HG03025 (cell line): ENCODE measurements at regions not wholly inside any gene's neighbourhood (a gene's known extent, or its start where the extent isn't known, plus 50 kb on each side); places are given as distances from the start of the nearest gene placed in this dataset.

Experiments used
- ATAC-seq: cut with Tn5 transposase; IDR thresholded peaks from one replicate; pipeline ENCODE4 v1.9.1; 2021; ENCODE audit warnings: mild to moderate bottlenecking, moderate library complexity; ENCODE audit not compliant: unreplicated experiment, low FRiP score

- no peak for ATAC-seq
Observed at GRCh38 chr17:72360386-72360940, 239.6 kb downstream of the SOX9 start.

DNA sequence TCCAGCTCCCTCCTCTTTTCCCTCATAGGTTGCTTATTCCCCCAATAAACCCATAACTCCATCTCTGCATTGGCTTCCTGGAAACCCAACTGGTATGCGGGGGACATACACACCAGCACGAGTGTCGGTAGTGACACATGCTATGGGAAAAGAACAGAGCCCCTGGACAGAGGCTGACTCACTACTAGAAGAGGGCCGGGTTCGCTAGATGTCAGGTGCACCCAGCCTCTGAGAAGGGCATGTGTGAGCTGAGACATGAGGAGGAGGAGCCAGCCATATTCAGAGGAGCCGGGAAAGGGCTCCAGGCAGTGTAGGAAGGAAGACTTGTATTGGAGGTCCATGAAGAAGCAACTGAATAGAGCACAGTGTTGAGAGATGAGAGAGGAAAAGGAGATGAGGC lies 241.1 kb downstream of the SOX9 start:
- no peak for ATAC-seq

GRCh38 chr17:72362376-72363088 lies 241.7 kb downstream of the SOX9 start:
- no peak for ATAC-seq

- no peak for ATAC-seq
Observed at GRCh38 chr17:72363089-72363610, 242.3 kb downstream of the SOX9 start.

DNA sequence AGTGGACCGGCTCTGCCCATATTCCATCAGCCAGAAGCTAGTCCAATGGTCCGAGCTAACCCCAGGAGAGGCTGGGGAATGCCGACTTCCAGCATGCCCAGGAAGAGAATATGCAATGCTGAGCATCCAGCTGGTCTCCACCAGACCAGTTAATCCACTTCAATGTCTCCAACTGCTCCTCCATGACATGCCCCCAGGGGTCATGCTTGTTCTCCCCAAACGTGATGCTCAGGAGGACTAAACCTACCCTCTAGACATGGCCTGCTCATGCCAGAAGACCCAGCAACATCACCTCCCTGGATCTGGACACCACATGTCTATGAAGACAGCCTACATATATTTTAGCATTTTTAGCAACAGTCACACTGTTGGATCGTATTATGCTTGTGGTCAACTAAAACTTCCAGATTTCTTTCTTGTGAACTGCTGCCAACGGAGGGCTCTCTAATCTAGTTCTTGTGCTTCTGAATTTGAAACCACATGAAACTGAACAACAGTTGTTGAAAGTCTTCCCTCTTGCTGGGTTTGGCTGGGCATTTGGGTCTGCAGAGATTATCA lies 245.1 kb downstream of the SOX9 start:
- no peak for ATAC-seq

- no peak for ATAC-seq
Observed at GRCh38 chr17:72366626-72367025, 245.8 kb downstream of the SOX9 start.

DNA sequence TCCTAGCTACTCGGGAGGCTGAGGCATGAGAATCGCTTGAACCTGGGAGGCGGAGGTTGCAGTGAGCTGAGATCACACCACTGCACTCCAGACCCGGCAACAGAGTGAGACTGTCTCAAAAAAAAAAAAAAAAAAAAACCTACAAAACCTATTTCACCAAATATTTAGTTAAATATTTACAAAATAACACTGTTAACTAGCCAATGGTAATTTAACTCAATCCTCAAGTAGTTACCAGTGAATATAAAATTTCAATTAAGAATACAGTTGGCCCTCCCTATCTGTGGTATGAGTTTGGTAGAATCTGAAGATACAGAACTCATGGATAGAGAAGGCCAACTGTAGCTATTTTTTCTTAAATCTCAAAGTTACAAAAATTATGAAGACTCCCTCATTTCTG lies 247.4 kb downstream of the SOX9 start:
- no peak for ATAC-seq

DNA sequence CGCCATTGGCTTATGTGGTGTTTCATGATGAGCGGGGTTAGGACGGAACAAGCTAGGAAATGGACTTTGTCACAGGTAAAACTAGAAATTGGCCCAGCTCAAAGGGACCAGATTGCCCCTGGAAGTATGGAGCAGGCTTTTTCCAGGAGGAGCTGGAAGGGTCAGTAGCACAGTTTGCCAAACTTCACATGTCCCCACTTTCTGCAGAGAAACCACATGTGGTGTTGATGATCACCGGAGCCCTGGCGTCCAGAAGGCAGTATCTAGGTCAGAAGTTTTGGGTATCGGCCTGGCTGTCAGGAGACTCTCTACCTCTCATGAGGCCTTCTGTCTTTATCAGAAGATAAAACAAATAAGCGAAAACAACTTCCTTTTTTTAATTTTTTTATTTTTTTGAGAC lies 248.5 kb downstream of the SOX9 start:
- ATAC-seq, result no peak

DNA sequence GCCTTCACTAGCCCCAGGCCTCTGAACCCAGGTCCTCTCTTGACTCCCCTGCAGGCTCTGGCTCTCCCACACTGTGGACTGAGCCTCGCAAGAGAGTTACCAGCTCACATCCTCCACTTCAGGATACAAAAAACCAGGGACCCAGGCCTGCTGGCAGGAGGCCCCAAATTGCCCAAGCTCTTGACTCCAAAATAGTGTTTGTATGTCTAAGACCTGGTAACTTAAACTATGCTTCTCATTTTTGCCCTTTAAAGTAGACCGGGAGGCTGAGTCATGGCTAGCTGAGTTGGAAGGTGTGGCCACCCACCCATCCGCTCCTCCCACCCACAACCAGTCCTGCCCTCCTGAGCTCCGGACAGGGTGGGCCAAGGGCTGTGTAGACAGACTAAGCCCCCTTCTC lies 250.0 kb downstream of the SOX9 start:
- no peak for ATAC-seq

GRCh38 chr17:72372185-72372584 lies 251.4 kb downstream of the SOX9 start:
- no peak for ATAC-seq

- ATAC-seq, result no peak
Observed at GRCh38 chr17:72373910-72374741, 253.3 kb downstream of the SOX9 start.

DNA sequence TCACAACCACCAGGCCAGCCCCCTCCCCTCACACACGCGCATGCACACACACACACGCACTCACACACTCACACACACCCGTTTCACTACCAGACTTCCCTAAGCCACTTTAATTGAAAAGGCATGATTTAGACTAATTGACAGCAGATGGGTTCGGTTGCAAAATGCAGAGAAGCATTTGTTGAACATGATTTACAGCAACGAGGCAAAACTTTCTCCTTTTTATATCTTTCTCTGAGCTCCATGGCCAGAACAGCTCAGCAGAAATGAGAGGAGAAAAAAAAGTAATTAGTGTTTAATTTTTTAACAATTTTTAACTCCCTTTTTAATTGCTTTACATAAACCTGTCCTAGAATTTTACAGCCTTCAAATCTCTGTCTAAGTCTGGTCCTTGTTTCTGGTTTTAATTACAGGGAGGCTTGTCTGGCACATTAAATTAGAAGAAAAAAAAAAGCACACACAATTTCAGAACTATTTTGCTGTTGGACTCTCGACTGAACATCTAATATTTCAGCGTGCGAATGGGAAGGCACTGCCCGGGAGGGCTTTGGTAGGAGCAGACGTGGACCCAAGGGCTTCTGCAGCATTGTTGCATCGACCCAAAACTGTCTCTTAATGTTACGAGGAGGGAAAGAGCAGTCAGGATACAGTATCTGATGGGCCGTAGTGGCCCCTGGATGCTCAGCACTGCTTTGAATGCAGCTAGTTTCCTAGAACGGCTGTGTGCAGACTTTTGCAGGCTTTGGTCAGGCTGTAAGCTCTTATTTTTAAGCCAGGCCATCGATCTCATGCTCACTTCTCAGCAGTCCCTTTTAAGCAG lies 255.9 kb downstream of the SOX9 start:
- ATAC-seq, result no peak

DNA sequence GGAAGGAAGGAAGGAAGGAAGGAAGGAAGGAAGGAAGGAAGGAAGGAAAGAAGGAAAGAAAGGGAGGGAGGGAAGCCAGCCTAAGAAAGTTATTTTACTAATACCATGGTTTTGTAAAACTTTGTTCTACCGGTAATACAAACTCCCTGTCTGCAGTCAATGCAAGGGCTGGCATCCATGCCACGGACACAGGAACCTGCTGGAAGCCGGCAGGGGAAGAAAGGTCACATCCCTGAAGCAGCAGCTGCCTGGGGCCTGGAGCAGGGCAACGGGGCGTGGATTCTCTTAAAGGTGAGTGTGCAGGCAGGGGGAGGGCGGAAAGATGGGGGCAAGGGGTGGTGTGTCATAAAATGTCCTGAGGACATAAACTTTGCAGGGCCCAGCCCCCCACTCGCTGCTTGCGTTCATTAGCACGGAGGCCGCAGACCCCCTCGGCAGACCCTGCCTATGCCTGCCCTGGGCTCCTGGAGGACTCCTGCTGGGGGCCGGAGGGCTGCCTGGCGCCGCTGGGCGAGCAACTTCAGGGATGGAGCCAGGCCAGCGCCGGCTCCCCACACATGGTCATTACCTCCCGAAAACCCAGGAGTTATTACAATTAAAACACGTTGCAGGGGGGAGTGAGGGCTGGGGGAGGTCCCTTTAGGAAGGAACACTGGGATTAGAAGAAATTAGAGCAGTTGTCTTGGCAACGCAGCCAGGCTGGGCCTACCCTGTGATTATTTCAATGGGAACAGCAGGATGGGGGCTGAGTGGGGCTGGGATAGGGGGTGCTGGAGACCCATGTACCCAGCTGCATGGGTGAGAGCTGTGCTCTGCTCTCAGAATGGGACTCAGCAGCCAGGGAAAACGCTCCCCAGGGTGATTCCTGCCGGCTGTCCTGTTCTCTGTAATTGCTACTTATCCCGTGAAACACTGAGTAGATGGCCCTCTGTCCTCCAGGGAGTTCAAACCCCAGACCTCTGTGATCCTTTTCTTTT lies 257.9 kb downstream of the SOX9 start:
- ATAC-seq, result no peak

DNA sequence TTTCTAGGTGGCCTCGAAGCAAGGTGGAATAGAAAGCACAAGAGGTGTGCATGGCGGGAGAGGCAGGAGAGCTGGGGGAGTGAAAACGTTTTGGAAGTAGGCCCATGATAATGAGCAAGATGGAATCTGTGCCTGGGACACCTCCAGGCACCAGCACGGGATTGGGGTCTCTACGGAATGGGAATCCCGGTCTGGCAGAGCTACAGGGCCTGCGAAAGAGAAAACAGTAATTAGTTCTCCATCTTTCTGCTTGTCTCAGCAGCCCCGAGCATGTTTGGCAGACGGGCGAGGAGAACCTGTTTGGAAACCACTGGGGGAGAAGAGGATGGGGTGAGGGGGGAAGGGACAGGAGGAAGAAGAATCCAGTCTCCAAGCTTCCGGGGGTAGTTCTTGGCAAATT lies 258.7 kb downstream of the SOX9 start:
- no peak for ATAC-seq

DNA sequence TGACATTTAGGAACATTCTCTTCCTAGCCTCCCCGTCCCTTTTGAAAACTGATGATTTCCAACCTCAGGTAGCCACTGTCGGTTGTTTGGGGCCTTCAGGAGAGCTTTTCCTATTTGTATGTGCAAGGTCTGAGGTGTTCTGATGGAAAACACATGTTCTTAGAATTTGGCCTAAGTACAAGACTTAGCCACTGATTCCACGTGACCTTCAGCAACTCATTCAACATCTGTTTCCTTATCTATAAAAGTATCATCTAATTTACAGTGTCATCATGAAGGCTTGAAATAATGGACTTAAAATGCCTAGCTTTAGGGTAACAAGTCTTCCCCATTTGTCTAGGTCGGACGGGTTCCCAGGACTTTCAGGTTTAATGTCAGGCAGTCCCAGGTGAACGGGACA lies 259.3 kb downstream of the SOX9 start:
- no peak for ATAC-seq

DNA sequence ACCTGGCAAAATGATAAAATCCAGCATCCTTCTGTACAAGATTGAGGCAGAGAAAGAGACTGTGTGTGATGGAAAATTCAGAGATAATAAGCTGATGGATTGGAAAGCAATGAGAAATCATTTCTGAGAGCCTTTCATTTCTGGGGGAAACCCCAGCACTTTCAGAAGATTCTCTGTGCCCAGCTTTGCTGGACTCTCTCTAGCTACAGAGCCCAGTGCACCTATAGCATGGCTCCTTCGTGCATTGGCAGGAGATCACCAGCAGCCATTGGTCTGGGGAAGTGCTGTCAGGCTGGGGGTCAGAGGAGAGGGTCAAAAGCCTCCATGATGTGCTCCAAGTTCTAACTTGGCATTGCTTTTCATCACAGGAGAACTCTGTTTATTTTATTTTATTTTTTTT lies 259.9 kb downstream of the SOX9 start:
- no peak for ATAC-seq

GRCh38 chr17:72381597-72382397 lies 261.0 kb downstream of the SOX9 start:
- ATAC-seq, result no peak

DNA sequence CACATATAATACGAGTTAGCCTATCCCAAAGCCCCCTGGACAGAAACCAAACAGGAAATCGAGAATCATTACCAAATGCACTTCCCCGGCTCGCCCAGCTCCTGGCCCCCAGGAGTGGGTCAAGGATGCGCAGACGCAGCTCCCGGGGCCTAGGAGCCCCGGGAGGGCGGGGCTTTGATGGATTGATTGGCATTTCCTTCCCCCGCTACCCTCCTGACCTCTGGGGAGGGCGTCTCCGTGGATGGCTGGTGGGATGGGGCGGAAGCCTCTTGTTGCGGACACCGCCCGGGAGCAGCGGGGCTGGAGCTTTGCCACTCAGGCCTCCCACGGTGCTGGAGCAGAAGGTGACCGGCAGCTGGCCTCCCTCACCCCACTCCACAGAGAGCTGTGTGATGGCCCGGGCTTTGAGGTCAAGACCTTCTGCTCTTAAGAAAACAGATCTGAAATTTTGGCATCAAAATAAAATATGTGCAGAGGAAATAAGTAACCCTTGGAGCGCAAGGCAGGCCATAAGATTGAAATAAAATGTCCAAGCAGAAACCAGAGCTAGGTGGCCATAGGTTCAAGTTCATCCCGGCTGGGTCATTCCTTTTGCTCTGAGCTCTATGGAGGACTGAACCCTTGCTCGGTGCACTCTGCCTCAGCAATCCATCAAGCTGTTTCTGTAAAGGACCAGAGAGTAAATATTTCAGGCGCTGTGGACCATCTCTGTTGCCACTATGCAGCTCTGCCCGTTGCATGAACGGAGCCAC lies 262.3 kb downstream of the SOX9 start:
- no peak for ATAC-seq
